ENCODE measurements at regions not wholly inside any gene's neighbourhood (a gene's known extent, or its start where the extent isn't known, plus 50 kb on each side); places are given as distances from the start of the nearest gene placed in this dataset.

- Mint-ChIP-seq H3K9me3 (ENCODE audit: unreplicated experiment) (no peaks in the 10 kb centered on the region), H3K4me3 (ENCODE audit: unreplicated experiment) (no peak overlapping the region), H3K4me1 (ENCODE audit: unreplicated experiment) (peaks cover 37% of the 10 kb centered on the region), H3K36me3 (ENCODE audit: unreplicated experiment) (no peaks in the 10 kb centered on the region), H3K27me3 (ENCODE audit: unreplicated experiment) (no peaks in the 10 kb centered on the region), H3K27ac (ENCODE audit: unreplicated experiment) (no peak overlapping the region)
- DNase-seq (ENCODE audit: extremely low spot score, unreplicated experiment) = no peak
- TF ChIP-seq CTCF (IDR thresholded peaks at IDR 0.05) = no peak
Observed at GRCh38 chr3:188057124-188057523, 96.8 kb upstream of the LPP start.

- no peak for DNase-seq (ENCODE audit: extremely low spot score, unreplicated experiment)
- H3K4me1 Mint-ChIP-seq (ENCODE audit: unreplicated experiment) = peaks cover 22% of the 10 kb centered on the region
- H3K36me3 Mint-ChIP-seq (ENCODE audit: unreplicated experiment) = no peaks in the 10 kb centered on the region
- H3K4me3 Mint-ChIP-seq (ENCODE audit: unreplicated experiment) = no peak overlapping the region
- TF ChIP-seq CTCF (IDR thresholded peaks at IDR 0.05) = no peak
- no peak overlapping the region for H3K27ac Mint-ChIP-seq (ENCODE audit: unreplicated experiment)
- no peaks in the 10 kb centered on the region for H3K27me3 Mint-ChIP-seq (ENCODE audit: unreplicated experiment)
- no peaks in the 10 kb centered on the region for H3K9me3 Mint-ChIP-seq (ENCODE audit: unreplicated experiment)
Observed at GRCh38 chr3:188058569-188059184, 95.3 kb upstream of the LPP start.

- Mint-ChIP-seq H3K27me3 (ENCODE audit: unreplicated experiment) (no peaks in the 10 kb centered on the region), H3K36me3 (ENCODE audit: unreplicated experiment) (no peaks in the 10 kb centered on the region), H3K9me3 (ENCODE audit: unreplicated experiment) (no peaks in the 10 kb centered on the region), H3K4me3 (ENCODE audit: unreplicated experiment) (no peak overlapping the region), H3K4me1 (ENCODE audit: unreplicated experiment) (peaks cover 15% of the 10 kb centered on the region), H3K27ac (ENCODE audit: unreplicated experiment) (no peak overlapping the region)
- DNase-seq (ENCODE audit: extremely low spot score, unreplicated experiment) = no peak
- TF ChIP-seq CTCF (IDR thresholded peaks at IDR 0.05) = no peak
Observed at GRCh38 chr3:188059351-188059750, 94.6 kb upstream of the LPP start.

- no peak for TF ChIP-seq CTCF (IDR thresholded peaks at IDR 0.05)
- H3K4me3 Mint-ChIP-seq (ENCODE audit: unreplicated experiment) = no peak overlapping the region
- H3K4me1 Mint-ChIP-seq (ENCODE audit: unreplicated experiment) = peaks cover 12% of the 10 kb centered on the region
- no peak overlapping the region for H3K27ac Mint-ChIP-seq (ENCODE audit: unreplicated experiment)
- DNase-seq (ENCODE audit: extremely low spot score, unreplicated experiment) = no peak
- no peaks in the 10 kb centered on the region for H3K27me3 Mint-ChIP-seq (ENCODE audit: unreplicated experiment)
- H3K9me3 Mint-ChIP-seq (ENCODE audit: unreplicated experiment) = no peaks in the 10 kb centered on the region
- H3K36me3 Mint-ChIP-seq (ENCODE audit: unreplicated experiment) = no peaks in the 10 kb centered on the region
Observed at GRCh38 chr3:188060264-188060835, 93.6 kb upstream of the LPP start.

- H3K27ac Mint-ChIP-seq (ENCODE audit: unreplicated experiment) = no peak overlapping the region
- H3K4me3 Mint-ChIP-seq (ENCODE audit: unreplicated experiment) = no peak overlapping the region
- peaks cover 12% of the 10 kb centered on the region for H3K4me1 Mint-ChIP-seq (ENCODE audit: unreplicated experiment)
- H3K9me3 Mint-ChIP-seq (ENCODE audit: unreplicated experiment) = no peaks in the 10 kb centered on the region
- DNase-seq (ENCODE audit: extremely low spot score, unreplicated experiment) = no peak
- TF ChIP-seq CTCF (IDR thresholded peaks at IDR 0.05) = no peak
- no peaks in the 10 kb centered on the region for H3K36me3 Mint-ChIP-seq (ENCODE audit: unreplicated experiment)
- no peaks in the 10 kb centered on the region for H3K27me3 Mint-ChIP-seq (ENCODE audit: unreplicated experiment)
Observed at GRCh38 chr3:188060840-188061544, 93.0 kb upstream of the LPP start.

All from osteocyte (in vitro differentiated cells).